OCI-LY7 (cell line): ENCODE measurements at regions not wholly inside any gene's neighbourhood (a gene's known extent, or its start where the extent isn't known, plus 50 kb on each side); places are given as distances from the start of the nearest gene placed in this dataset.

Source experiments
- BruUV-seq: library from RNA; stranded (reverse); fragments of 400-500 nt; replicated peaks from 2 replicates; lab custom pipeline; 2021; lab: Mats Ljungman, UMichigan
- CTCF ChIA-PET: fragments of 300-600 bp; sonication (Branson Sonifier 250); formaldehyde crosslinking; loops from one replicate; lab custom pipeline; 2022; ENCODE audit warnings: antibody characterized with exemption; ENCODE audit not compliant: unreplicated experiment; lab: Charles Lee
- POLR2A ChIA-PET: fragments of 300-600 bp; sonication (Branson Sonifier 250); formaldehyde crosslinking; loops from one replicate; lab custom pipeline; 2022; ENCODE audit warnings: antibody characterized with exemption; lab: Charles Lee
- DNase-seq: peaks from one replicate; pipeline ENCODE4 v3.0.0-alpha.2; 2015; ENCODE audit warnings: low spot score
- H2AFZ ChIP-seq: fragments of 200-600 bp; sonication (generic), shearing (Covaris generic); 2 replicates; pipeline ENCODE4 v1.6.1; 2014; ENCODE audit warnings: mild to moderate bottlenecking, antibody characterized with exemption, low read length, moderate library complexity
- H3K27ac ChIP-seq: fragments of 200-600 bp; sonication (generic); 2 replicates; pipeline ENCODE4 v1.5.1; 2014; ENCODE audit warnings: mixed run types, low read depth, mild to moderate bottlenecking, moderate library complexity, low read length, inconsistent platforms; ENCODE audit not compliant: poor library complexity, severe bottlenecking
- H3K36me3 ChIP-seq: fragments of 200-600 bp; sonication (generic); 2 replicates; pipeline ENCODE4 v1.6.1; 2014; ENCODE audit warnings: mild to moderate bottlenecking, antibody characterized with exemption, low read length, moderate library complexity, mixed read lengths; ENCODE audit not compliant: insufficient read depth
- H3K4me1 ChIP-seq: fragments of 200-600 bp; sonication (generic); 2 replicates; pipeline ENCODE4 v1.5.1; 2014; ENCODE audit warnings: mild to moderate bottlenecking, low read length; ENCODE audit not compliant: insufficient read depth, poor library complexity, severe bottlenecking
- H3K4me2 ChIP-seq: fragments of 200-600 bp; sonication (generic); 2 replicates; pipeline ENCODE4 v1.6.1; 2014; ENCODE audit warnings: mild to moderate bottlenecking, low read length
- H3K4me3 ChIP-seq: fragments of 200-600 bp; sonication (generic); 2 replicates; pipeline ENCODE4 v1.5.1; 2014; ENCODE audit warnings: mild to moderate bottlenecking, low read depth, low read length; ENCODE audit not compliant: poor library complexity, severe bottlenecking
- H3K79me2 ChIP-seq: fragments of 200-600 bp; sonication (generic); 2 replicates; pipeline ENCODE4 v1.6.1; 2016; ENCODE audit warnings: low read depth, mild to moderate bottlenecking, low read length, moderate library complexity, mixed read lengths; ENCODE audit not compliant: insufficient read depth
- H3K9me2 ChIP-seq: fragments of 200-600 bp; sonication (generic); 2 replicates; pipeline ENCODE4 v1.6.1; 2016; ENCODE audit warnings: mild to moderate bottlenecking, low read length, mixed read lengths; ENCODE audit not compliant: insufficient read depth
- H3K9me3 ChIP-seq: fragments of 200-600 bp; sonication (generic); 2 replicates; pipeline ENCODE4 v1.6.1; 2014; ENCODE audit warnings: mild to moderate bottlenecking, mixed run types, low read length, mixed read lengths
- H4K20me1 ChIP-seq: fragments of 200-600 bp; sonication (generic); 2 replicates; pipeline ENCODE4 v1.6.1; 2014; ENCODE audit warnings: mild to moderate bottlenecking, antibody characterized with exemption, low read length, moderate library complexity, mixed read lengths; ENCODE audit not compliant: insufficient read depth
- EZH2phosphoT487 ChIP-seq: fragments of 200-600 bp; sonication (generic); IDR thresholded peaks from 2 replicates; pipeline ENCODE4 v1.6.1; 2018; ENCODE audit warnings: low read depth, borderline replicate concordance, mild to moderate bottlenecking, mixed run types, antibody characterized with exemption, low read length, moderate library complexity, mixed read lengths
- intact Hi-C: fragments of 100-400 bp; cut with micrococcal nuclease; formaldehyde crosslinking; loops from one replicate; pipeline ENCODE4 v1.10.0; 2022; ENCODE audit not compliant: unreplicated experiment
- TF ChIP-seq, protein P1 (sequence below): fragments of 200-600 bp; sonication (generic); conservative IDR thresholded peaks from 2 replicates; pipeline ENCODE4 v1.5.1; 2014; ENCODE audit warnings: mild to moderate bottlenecking, antibody characterized with exemption, low read length, moderate library complexity, mixed read lengths

DNA sequence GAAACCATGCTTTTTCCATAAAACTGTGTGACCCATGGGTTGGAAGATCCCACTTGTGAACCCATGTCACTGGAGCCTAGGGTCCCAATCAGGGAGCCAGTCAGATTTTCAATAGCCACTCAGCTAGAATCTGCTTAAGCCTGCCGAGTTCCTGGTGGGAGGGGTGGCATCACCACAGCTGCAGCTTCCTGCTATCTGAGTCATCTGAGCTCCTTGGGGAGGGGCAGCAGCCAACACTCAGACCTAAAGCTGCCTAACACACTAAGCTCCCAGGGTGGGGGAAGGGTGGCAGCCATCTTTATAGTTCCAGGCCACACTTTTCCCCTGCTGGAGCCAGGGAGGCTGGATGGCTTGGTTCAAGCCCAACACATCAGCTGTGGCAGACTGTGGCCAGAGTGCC lies 350.1 kb downstream of the C4orf33 start:
- Histone ChIP-seq H4K20me1 (no peaks in the 10 kb centered on the region), H3K79me2 (no peaks in the 10 kb centered on the region), H3K4me1 (no peaks in the 10 kb centered on the region), H2AFZ (no peak overlapping the region), H3K9me3 (no peaks in the 10 kb centered on the region), H3K4me2 (no peak overlapping the region), H3K9me2 (no peaks in the 10 kb centered on the region), H3K4me3 (no peak overlapping the region), H3K36me3 (no peaks in the 10 kb centered on the region), H3K27ac (no peak overlapping the region)
- DNase-seq: no peak
- CTCF ChIA-PET: no interaction called here
- intact Hi-C loops: no loop called here
- BruUV-seq: no TSS peak
- POLR2A ChIA-PET: interaction anchor here (0.6 kb wide), 1 partner anchor 542 kb away, joined by 3 read pairs; no protein-coding TSS in a partner anchor
- TF ChIP-seq, protein P1, sequence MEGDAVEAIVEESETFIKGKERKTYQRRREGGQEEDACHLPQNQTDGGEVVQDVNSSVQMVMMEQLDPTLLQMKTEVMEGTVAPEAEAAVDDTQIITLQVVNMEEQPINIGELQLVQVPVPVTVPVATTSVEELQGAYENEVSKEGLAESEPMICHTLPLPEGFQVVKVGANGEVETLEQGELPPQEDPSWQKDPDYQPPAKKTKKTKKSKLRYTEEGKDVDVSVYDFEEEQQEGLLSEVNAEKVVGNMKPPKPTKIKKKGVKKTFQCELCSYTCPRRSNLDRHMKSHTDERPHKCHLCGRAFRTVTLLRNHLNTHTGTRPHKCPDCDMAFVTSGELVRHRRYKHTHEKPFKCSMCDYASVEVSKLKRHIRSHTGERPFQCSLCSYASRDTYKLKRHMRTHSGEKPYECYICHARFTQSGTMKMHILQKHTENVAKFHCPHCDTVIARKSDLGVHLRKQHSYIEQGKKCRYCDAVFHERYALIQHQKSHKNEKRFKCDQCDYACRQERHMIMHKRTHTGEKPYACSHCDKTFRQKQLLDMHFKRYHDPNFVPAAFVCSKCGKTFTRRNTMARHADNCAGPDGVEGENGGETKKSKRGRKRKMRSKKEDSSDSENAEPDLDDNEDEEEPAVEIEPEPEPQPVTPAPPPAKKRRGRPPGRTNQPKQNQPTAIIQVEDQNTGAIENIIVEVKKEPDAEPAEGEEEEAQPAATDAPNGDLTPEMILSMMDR: no peak
- TF ChIP-seq EZH2phosphoT487: no peak

DNA sequence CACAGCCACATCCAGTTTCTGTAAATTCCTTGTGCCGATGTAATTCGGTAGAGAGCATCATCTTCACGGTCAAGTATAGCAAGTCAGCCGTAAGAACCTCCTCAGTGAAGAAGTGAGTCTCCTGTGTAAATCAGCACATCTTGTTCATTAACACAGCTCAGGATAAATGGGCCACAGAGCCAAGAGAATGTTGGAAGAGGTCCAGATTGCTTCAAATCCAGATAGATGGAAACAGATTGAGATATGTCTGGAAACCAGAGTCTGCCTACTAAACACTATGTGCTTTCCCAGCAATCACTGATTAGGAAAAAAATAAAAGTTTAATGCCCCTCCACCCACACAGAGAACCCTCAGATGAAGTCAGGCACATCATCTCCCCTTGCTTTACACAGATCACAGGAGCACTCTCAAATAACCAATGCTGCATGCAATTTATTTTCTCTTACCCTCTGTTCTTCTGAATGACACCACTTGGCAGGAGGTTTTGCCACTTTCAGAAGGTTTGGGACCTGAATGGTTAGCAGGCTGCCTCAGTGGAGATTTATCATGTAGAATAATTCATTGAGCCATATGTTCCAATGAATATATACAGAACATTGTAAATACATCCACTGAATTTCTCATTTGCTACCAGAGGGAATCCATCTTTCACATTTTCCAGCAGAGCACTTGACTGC lies 357.7 kb downstream of the C4orf33 start:
- ChIA-PET POLR2A (interaction anchor here (1.9 kb wide), 1 partner anchor 11 kb away, joined by 7 read pairs; no protein-coding TSS in a partner anchor), CTCF (no interaction called here)
- Histone ChIP-seq H3K9me3 (no peaks in the 10 kb centered on the region), H3K9me2 (no peaks in the 10 kb centered on the region), H3K4me1 (no peaks in the 10 kb centered on the region), H4K20me1 (no peaks in the 10 kb centered on the region), H3K79me2 (no peaks in the 10 kb centered on the region), H3K4me2 (no peak overlapping the region), H3K36me3 (no peaks in the 10 kb centered on the region), H2AFZ (no peak overlapping the region), H3K4me3 (no peak overlapping the region), H3K27ac (no peak overlapping the region)
- no peak for DNase-seq
- intact Hi-C loops: no loop called here
- TF ChIP-seq, protein P1: no peak
- BruUV-seq: no TSS peak

DNA sequence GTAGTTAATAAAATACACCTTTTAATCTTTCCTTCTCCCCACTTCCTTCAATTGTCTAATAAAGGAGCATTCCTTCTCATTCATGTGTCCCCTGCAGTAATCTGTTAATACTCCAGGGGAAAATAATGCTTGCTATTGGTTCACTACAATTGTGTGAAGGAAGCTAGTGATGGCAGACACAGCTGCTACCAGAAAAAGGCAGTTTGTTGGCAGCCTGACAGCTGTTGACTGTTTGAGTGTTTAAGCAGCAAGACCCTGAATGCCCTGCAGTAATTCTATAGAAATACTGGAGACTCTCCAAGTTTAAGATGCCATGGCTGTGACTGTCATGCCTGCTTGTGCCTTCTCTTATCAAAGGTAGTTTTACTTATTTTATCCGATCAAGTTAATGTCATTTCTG lies 359.5 kb downstream of the C4orf33 start:
- H3K27ac ChIP-seq: no peak overlapping the region
- H3K9me3 ChIP-seq: no peaks in the 10 kb centered on the region
- TF ChIP-seq EZH2phosphoT487: no peak
- TF ChIP-seq, protein P1: no peak
- intact Hi-C loops: no loop called here
- H3K9me2 ChIP-seq: no peaks in the 10 kb centered on the region
- no peak overlapping the region for H2AFZ ChIP-seq
- H3K4me3 ChIP-seq: no peak overlapping the region
- ChIA-PET POLR2A (interaction anchor here (0.7 kb wide), 1 partner anchor 1224 kb away, joined by 3 read pairs; no protein-coding TSS in a partner anchor), CTCF (no interaction called here)
- DNase-seq: no peak
- no peaks in the 10 kb centered on the region for H4K20me1 ChIP-seq
- no peaks in the 10 kb centered on the region for H3K36me3 ChIP-seq
- BruUV-seq: no TSS peak
- H3K79me2 ChIP-seq: no peaks in the 10 kb centered on the region
- H3K4me2 ChIP-seq: no peak overlapping the region
- no peaks in the 10 kb centered on the region for H3K4me1 ChIP-seq
